ENCODE measurements at regions not wholly inside any gene's neighbourhood (a gene's known extent, or its start where the extent isn't known, plus 50 kb on each side); places are given as distances from the start of the nearest gene placed in this dataset.

DNA sequence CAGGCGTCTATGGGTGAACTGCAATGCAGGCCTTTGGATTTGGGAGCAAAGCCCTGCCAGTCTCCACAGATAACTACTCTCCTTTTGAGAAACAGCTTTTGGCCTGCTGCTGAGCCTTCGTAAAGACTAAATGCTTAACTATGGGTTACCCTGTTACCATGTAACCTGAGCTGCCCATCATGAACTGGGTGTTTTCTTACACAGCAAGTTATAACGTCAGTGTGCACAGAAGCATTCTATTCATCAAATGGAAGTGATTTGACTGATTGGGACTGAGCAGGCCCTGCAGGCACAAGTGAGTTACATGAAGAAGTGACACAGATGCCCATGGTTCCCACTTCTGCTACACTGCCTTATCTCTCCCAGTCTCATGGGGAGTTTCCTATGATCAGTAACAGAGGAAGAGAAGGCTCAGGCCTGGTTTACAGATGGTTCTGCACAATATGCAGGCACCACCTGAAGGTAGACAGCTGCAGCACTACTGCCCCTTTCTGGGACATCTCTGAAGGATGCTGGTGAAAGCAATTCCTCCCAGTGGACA is 319.1 kb downstream of the CD83 start:
- H3K9me3 ChIP-seq (ENCODE audit: low read length) = no peaks in the 10 kb centered on the region
- BruUV-seq (replicated peaks) = no TSS peak
- no peaks in the 10 kb centered on the region for H3K9me2 ChIP-seq (ENCODE audit: insufficient read depth, low read length)
- POLR2A ChIA-PET = interaction anchor here (0.6 kb wide), 1 partner anchor 9 kb away, joined by 4 read pairs; no protein-coding TSS in a partner anchor
- no peak for DNase-seq (ENCODE audit: low spot score)
- no peak overlapping the region for H3K4me3 ChIP-seq (ENCODE audit: low read depth, low read length, poor library complexity, severe bottlenecking)
- TF ChIP-seq EZH2phosphoT487 (IDR thresholded peaks at IDR 0.05; ENCODE audit: borderline replicate concordance, low read depth, low read length) = no peak
- TF ChIP-seq, protein P1, sequence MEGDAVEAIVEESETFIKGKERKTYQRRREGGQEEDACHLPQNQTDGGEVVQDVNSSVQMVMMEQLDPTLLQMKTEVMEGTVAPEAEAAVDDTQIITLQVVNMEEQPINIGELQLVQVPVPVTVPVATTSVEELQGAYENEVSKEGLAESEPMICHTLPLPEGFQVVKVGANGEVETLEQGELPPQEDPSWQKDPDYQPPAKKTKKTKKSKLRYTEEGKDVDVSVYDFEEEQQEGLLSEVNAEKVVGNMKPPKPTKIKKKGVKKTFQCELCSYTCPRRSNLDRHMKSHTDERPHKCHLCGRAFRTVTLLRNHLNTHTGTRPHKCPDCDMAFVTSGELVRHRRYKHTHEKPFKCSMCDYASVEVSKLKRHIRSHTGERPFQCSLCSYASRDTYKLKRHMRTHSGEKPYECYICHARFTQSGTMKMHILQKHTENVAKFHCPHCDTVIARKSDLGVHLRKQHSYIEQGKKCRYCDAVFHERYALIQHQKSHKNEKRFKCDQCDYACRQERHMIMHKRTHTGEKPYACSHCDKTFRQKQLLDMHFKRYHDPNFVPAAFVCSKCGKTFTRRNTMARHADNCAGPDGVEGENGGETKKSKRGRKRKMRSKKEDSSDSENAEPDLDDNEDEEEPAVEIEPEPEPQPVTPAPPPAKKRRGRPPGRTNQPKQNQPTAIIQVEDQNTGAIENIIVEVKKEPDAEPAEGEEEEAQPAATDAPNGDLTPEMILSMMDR (conservative IDR thresholded peaks at IDR 0.05; ENCODE audit: low read length) = no peak
- no peaks in the 10 kb centered on the region for H3K79me2 ChIP-seq (ENCODE audit: insufficient read depth, low read depth, low read length)
- no peak overlapping the region for H2AFZ ChIP-seq (ENCODE audit: low read length)
- intact Hi-C loops (cut with micrococcal nuclease; ENCODE audit: unreplicated experiment) = no loop called here
- no peaks in the 10 kb centered on the region for H3K36me3 ChIP-seq (ENCODE audit: insufficient read depth, low read length)
- H3K27ac ChIP-seq (ENCODE audit: low read depth, low read length, poor library complexity, severe bottlenecking) = no peak overlapping the region
- H4K20me1 ChIP-seq (ENCODE audit: insufficient read depth, low read length) = no peaks in the 10 kb centered on the region
- H3K4me1 ChIP-seq (ENCODE audit: insufficient read depth, low read length, poor library complexity, severe bottlenecking) = no peaks in the 10 kb centered on the region
- CTCF ChIA-PET (ENCODE audit: unreplicated experiment) = no interaction called here
- no peak overlapping the region for H3K4me2 ChIP-seq (ENCODE audit: low read length)

DNA sequence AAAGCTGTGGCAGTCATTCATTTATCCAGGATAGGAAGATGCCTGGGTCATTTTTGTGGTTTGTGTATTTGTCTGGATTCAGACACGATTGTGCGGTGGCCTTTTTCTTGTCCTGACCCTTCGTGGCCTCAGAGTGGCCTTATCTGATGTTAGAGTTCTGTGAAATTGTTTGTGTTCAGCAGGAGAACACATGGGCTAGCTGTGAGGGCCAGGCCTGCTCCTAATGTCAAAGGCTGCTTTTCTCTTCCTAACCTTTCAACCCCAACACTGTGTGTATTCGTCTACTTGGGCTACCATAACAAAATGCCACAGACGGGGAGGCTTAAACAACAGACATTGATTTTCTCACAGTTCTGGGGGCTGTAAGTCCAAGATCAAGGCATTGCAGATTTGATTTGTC is 321.8 kb downstream of the CD83 start:
- Histone ChIP-seq H3K9me2 (ENCODE audit: insufficient read depth, low read length) (no peaks in the 10 kb centered on the region), H3K4me2 (ENCODE audit: low read length) (no peak overlapping the region), H2AFZ (ENCODE audit: low read length) (0 out of 2 replicates have a peak overlapping the region, but pooled peaks have one; percentile 34), H3K36me3 (ENCODE audit: insufficient read depth, low read length) (no peaks in the 10 kb centered on the region), H3K9me3 (ENCODE audit: low read length) (no peaks in the 10 kb centered on the region), H3K4me3 (ENCODE audit: low read depth, low read length, poor library complexity, severe bottlenecking) (no peak overlapping the region), H3K79me2 (ENCODE audit: insufficient read depth, low read depth, low read length) (no peaks in the 10 kb centered on the region), H3K4me1 (ENCODE audit: insufficient read depth, low read length, poor library complexity, severe bottlenecking) (peaks cover 14% of the 10 kb centered on the region), H4K20me1 (ENCODE audit: insufficient read depth, low read length) (no peaks in the 10 kb centered on the region), H3K27ac (ENCODE audit: low read depth, low read length, poor library complexity, severe bottlenecking) (no peak overlapping the region)
- DNase-seq (ENCODE audit: low spot score) = no peak
- ChIA-PET CTCF (ENCODE audit: unreplicated experiment) (no interaction called here), POLR2A (interaction anchor here (0.7 to 1.0 kb wide), 3 partner anchors 19 to 94 kb away, joined by 3 to 4 read pairs (median 4); no protein-coding TSS in a partner anchor)
- no TSS peak for BruUV-seq (replicated peaks)
- intact Hi-C loops (cut with micrococcal nuclease; ENCODE audit: unreplicated experiment) = no loop called here
- TF ChIP-seq, protein P1 (conservative IDR thresholded peaks at IDR 0.05; ENCODE audit: low read length) = no peak
- TF ChIP-seq EZH2phosphoT487 (IDR thresholded peaks at IDR 0.05; ENCODE audit: borderline replicate concordance, low read depth, low read length) = no peak

DNA sequence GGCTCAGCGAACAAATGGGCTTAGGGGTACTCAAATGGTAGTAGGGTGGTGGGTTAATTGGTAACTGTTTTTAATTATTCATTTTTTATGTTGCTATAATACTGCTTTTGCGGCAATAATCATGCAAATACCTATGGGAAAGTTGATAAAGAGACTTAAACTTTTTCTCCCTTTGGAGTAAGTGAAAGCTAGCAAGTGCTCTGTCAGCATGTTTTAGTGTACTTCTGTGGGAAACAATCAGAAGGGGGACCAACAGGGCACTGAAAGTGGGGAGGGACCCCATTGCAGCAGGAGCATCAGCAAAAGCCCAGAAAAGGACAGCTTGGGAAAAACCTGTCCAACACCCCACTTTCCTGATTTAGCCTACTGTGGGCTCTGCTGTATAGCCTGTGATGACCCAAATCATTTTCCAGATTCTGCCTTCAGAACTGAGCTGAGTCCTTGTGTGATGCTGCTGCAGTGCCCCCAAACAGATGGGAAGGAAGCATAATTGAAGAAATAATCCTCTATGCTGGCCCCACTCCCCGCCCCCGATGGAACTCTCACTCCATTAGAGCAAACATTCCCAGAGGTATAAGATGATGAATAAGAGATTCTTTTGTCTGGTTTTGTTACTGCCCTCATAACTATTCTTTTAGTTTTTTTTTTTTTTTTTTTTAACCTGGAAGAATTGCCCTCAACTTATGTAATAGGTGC is 322.8 kb downstream of the CD83 start:
- CTCF ChIA-PET (ENCODE audit: unreplicated experiment) = no interaction called here
- no peak for DNase-seq (ENCODE audit: low spot score)
- TF ChIP-seq, protein P1 (conservative IDR thresholded peaks at IDR 0.05; ENCODE audit: low read length) = no peak
- TF ChIP-seq EZH2phosphoT487 (IDR thresholded peaks at IDR 0.05; ENCODE audit: borderline replicate concordance, low read depth, low read length) = no peak
- no TSS peak for BruUV-seq (replicated peaks)
- Histone ChIP-seq H2AFZ (ENCODE audit: low read length) (no peak overlapping the region), H3K27ac (ENCODE audit: low read depth, low read length, poor library complexity, severe bottlenecking) (no peak overlapping the region), H4K20me1 (ENCODE audit: insufficient read depth, low read length) (no peaks in the 10 kb centered on the region), H3K4me1 (ENCODE audit: insufficient read depth, low read length, poor library complexity, severe bottlenecking) (peaks cover 15% of the 10 kb centered on the region), H3K4me3 (ENCODE audit: low read depth, low read length, poor library complexity, severe bottlenecking) (no peak overlapping the region), H3K79me2 (ENCODE audit: insufficient read depth, low read depth, low read length) (no peaks in the 10 kb centered on the region), H3K9me2 (ENCODE audit: insufficient read depth, low read length) (no peaks in the 10 kb centered on the region), H3K4me2 (ENCODE audit: low read length) (no peak overlapping the region), H3K36me3 (ENCODE audit: insufficient read depth, low read length) (no peaks in the 10 kb centered on the region), H3K9me3 (ENCODE audit: low read length) (no peaks in the 10 kb centered on the region)
- POLR2A ChIA-PET = no interaction called here
- intact Hi-C loops (cut with micrococcal nuclease; ENCODE audit: unreplicated experiment) = no loop called here
